Gastroesophageal sphincter (tissue), 3 donors: ENCODE measurements at regions not wholly inside any gene's neighbourhood (a gene's known extent, or its start where the extent isn't known, plus 50 kb on each side); places are given as distances from the start of the nearest gene placed in this dataset.

Experiments used
- EP300 ChIP-seq: sonication (generic); formaldehyde crosslinking; IDR thresholded peaks from one replicate; pipeline ENCODE4 v1.6.1; 2017; ENCODE audit warnings: antibody characterized with exemption, mild to moderate bottlenecking
- POLR2A ChIP-seq, 2 donors: fragments of 450-650 bp; IDR thresholded peaks; one replicate each; pipeline ENCODE4 v1.6.1; 2017; ENCODE audit warnings: antibody characterized with exemption in 2 of 2, mild to moderate bottlenecking in 2 of 2, moderate library complexity in 1 of 2
- POLR2AphosphoS5 ChIP-seq: sonication (generic); formaldehyde crosslinking; IDR thresholded peaks from one replicate; pipeline ENCODE4 v1.6.1; 2017; ENCODE audit warnings: antibody characterized with exemption
- TF ChIP-seq, protein P1 (sequence below), 4 experiments: fragments of 200-600 bp in 2 of 4; fragments of 450-650 bp in 2 of 4; sonication (generic) in 1 of 4; IDR thresholded peaks; one replicate each; pipeline ENCODE4 v1.5.1; 2017 to 2019; ENCODE audit warnings: antibody characterized with exemption in 4 of 4, mild to moderate bottlenecking in 2 of 4, moderate library complexity in 2 of 4

DNA sequence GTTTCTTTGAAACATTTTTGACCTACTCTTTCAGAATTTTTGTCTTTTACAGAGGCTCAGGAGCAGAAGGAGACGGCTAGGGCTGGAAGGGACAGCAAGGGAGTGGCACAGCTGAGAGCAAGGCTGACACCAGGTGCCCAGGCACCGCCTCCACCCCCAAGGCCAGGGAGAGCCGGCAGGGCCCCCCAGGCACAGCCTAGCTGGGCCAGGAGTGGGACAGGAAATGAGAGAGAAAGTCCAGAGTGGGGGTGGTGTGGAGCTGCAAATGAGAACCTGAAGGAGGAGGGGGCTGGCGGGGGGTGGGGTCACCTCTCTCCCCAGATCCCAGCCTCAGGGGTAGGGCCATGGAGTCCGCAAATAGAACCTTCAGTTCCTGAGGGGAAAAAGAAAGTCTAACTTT lies 236.7 kb downstream of the CDC5L start:
- TF ChIP-seq POLR2AphosphoS5 (no peak), POLR2A (IDR thresholded peaks at IDR 0.05) (no peak), EP300 (no peak)
- TF ChIP-seq, protein P1, sequence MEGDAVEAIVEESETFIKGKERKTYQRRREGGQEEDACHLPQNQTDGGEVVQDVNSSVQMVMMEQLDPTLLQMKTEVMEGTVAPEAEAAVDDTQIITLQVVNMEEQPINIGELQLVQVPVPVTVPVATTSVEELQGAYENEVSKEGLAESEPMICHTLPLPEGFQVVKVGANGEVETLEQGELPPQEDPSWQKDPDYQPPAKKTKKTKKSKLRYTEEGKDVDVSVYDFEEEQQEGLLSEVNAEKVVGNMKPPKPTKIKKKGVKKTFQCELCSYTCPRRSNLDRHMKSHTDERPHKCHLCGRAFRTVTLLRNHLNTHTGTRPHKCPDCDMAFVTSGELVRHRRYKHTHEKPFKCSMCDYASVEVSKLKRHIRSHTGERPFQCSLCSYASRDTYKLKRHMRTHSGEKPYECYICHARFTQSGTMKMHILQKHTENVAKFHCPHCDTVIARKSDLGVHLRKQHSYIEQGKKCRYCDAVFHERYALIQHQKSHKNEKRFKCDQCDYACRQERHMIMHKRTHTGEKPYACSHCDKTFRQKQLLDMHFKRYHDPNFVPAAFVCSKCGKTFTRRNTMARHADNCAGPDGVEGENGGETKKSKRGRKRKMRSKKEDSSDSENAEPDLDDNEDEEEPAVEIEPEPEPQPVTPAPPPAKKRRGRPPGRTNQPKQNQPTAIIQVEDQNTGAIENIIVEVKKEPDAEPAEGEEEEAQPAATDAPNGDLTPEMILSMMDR (IDR thresholded peaks at IDR 0.05): no peak
